Liver (tissue), 8 donors: ENCODE measurements at regions not wholly inside any gene's neighbourhood (a gene's known extent, or its start where the extent isn't known, plus 50 kb on each side); places are given as distances from the start of the nearest gene placed in this dataset.

Source experiments
- DNase-seq: peaks from one replicate; pipeline ENCODE4 v3.0.0-alpha.2; 2017; ENCODE audit warnings: low spot score
- H3K27ac ChIP-seq, 2 donors: one replicate each; pipeline ENCODE4 v1.7.0; 2013; ENCODE audit warnings: inconsistent platforms in 2 of 2, low read length in 2 of 2, control low read depth in 1 of 2, low read depth in 1 of 2, mild to moderate bottlenecking in 1 of 2
- H3K27me3 ChIP-seq, 4 donors: one replicate each; pipeline versions ENCODE4 v1.6.1 to v1.7.0; 2013; ENCODE audit warnings: low read length in 3 of 4, inconsistent platforms in 1 of 4, mild to moderate bottlenecking in 1 of 4, moderate library complexity in 1 of 4; ENCODE audit not compliant: control insufficient read depth in 4 of 4, insufficient read depth in 4 of 4
- H3K36me3 ChIP-seq, 4 donors: one replicate each; pipeline versions ENCODE4 v1.6.1 to v1.7.0; 2013; ENCODE audit warnings: low read length in 3 of 4, mild to moderate bottlenecking in 3 of 4, low read depth in 1 of 4, moderate library complexity in 1 of 4; ENCODE audit not compliant: control insufficient read depth in 4 of 4, insufficient read depth in 3 of 4
- H3K4me1 ChIP-seq, 4 donors: one replicate each; pipeline versions ENCODE4 v1.6.1 to v1.7.0; 2013; ENCODE audit warnings: low read length in 3 of 4, mild to moderate bottlenecking in 3 of 4, moderate library complexity in 1 of 4; ENCODE audit not compliant: control insufficient read depth in 4 of 4, insufficient read depth in 4 of 4
- H3K4me3 ChIP-seq, 3 donors: one replicate each; pipeline versions ENCODE4 v1.6.1 to v1.7.0; 2013; ENCODE audit warnings: low read length in 3 of 3, control low read depth in 1 of 3, low read depth in 1 of 3, mild to moderate bottlenecking in 1 of 3
- H3K9ac ChIP-seq, 2 donors: one replicate each; pipeline ENCODE4 v1.7.0; 2013; ENCODE audit warnings: low read length in 2 of 2, mild to moderate bottlenecking in 2 of 2, moderate library complexity in 2 of 2, control low read depth in 1 of 2, low read depth in 1 of 2
- H3K9me3 ChIP-seq, 4 donors: one replicate each; pipeline versions ENCODE4 v1.6.1 to v1.7.0; 2013; ENCODE audit warnings: low read length in 3 of 4; ENCODE audit not compliant: control insufficient read depth in 4 of 4
- ATF3 ChIP-seq: IDR thresholded peaks from 2 replicates; pipeline ENCODE4 v1.6.1; 2016; ENCODE audit warnings: antibody characterized with exemption
- CTCF ChIP-seq: fragments of 150-350 bp; IDR thresholded peaks from 2 replicates; pipeline ENCODE4 v1.5.1; 2017; ENCODE audit warnings: improper control_type of control experiment, low read depth, low read length; ENCODE audit not compliant: missing input control
- EGR1 ChIP-seq, 2 donors: IDR thresholded peaks; 2 replicates each; pipeline ENCODE4 v1.6.1; 2016 to 2018; ENCODE audit warnings: antibody characterized with exemption in 2 of 2, low read depth in 2 of 2
- FOXA2 ChIP-seq: IDR thresholded peaks from 2 replicates; pipeline ENCODE4 v1.6.1; 2016; ENCODE audit warnings: antibody characterized with exemption
- GABPA ChIP-seq, 2 donors: IDR thresholded peaks in 1 of 2; conservative IDR thresholded peaks in 1 of 2; 2 replicates each; pipeline ENCODE4 v1.6.1; 2016; ENCODE audit warnings: antibody characterized with exemption in 2 of 2, mild to moderate bottlenecking in 1 of 2, moderate library complexity in 1 of 2
- HNF4A ChIP-seq, 2 donors: conservative IDR thresholded peaks; 2 replicates each; pipeline ENCODE4 v1.6.1; 2016; ENCODE audit warnings: antibody characterized with exemption in 2 of 2, mild to moderate bottlenecking in 2 of 2
- HNF4G ChIP-seq: IDR thresholded peaks from 2 replicates; pipeline ENCODE4 v1.6.1; 2016; ENCODE audit warnings: antibody characterized with exemption
- JUND ChIP-seq, 2 donors: IDR thresholded peaks; 2 replicates each; pipeline ENCODE4 v1.6.1; 2016; ENCODE audit warnings: antibody characterized with exemption in 2 of 2
- NR2F2 ChIP-seq: IDR thresholded peaks from 2 replicates; pipeline ENCODE4 v1.6.1; 2016; ENCODE audit warnings: antibody characterized with exemption
- REST ChIP-seq: IDR thresholded peaks from 2 replicates; pipeline ENCODE4 v1.6.1; 2016; ENCODE audit warnings: antibody characterized with exemption, mild to moderate bottlenecking
- RXRA ChIP-seq, 2 donors: IDR thresholded peaks; 2 replicates each; pipeline ENCODE4 v1.6.1; 2017 to 2018; ENCODE audit warnings: antibody characterized with exemption in 2 of 2, mild to moderate bottlenecking in 1 of 2
- SP1 ChIP-seq: IDR thresholded peaks from 2 replicates; pipeline ENCODE4 v1.6.1; 2018; ENCODE audit warnings: antibody characterized with exemption, mild to moderate bottlenecking
- TAF1 ChIP-seq: conservative IDR thresholded peaks from 2 replicates; pipeline ENCODE4 v1.6.1; 2016; ENCODE audit warnings: antibody characterized with exemption, mild to moderate bottlenecking
- ZBTB33 ChIP-seq: IDR thresholded peaks from 2 replicates; pipeline ENCODE4 v1.6.1; 2016; ENCODE audit warnings: antibody characterized with exemption
- WGBS: extraction: QIAGEN DNeasy Blood & Tissue Kit; methylation state at CpG from one replicate; pipeline ENCODE4 v1.1.7; 2013; 5-methylcytosine and 5-hydroxymethylcytosine counted together
- donor health status: healthy.
- donor health status: healthy.
- donor health status: healthy.
- donor health status: healthy.
- donor health status: healthy.

GRCh38 chr16:6125483-6126259 is 1028.1 kb upstream of the EEF2KMT start:
- no peaks in the 10 kb centered on the region for H3K4me1 ChIP-seq
- H3K27ac ChIP-seq = no peak overlapping the region
- peaks cover 0 to 6% (median 0%) of the 10 kb centered on the region in 4 donors for H3K27me3 ChIP-seq
- H3K36me3 ChIP-seq = no peaks in the 10 kb centered on the region
- WGBS = 73% methylated on average over 8 of the region's 8 CpGs
- DNase-seq = no peak
- H3K9ac ChIP-seq = no peak overlapping the region
- peaks cover 0 to 5% (median 0%) of the 10 kb centered on the region in 4 donors for H3K9me3 ChIP-seq
- TF ChIP-seq JUND (IDR thresholded peaks at IDR 0.05) (no peak), HNF4G (no peak), HNF4A (conservative IDR thresholded peaks at IDR 0.05) (no peak), EGR1 (IDR thresholded peaks at IDR 0.05; ENCODE audit: low read depth in 2 of 2) (no peak), REST (no peak), ZBTB33 (no peak), RXRA (IDR thresholded peaks at IDR 0.05) (no peak), NR2F2 (no peak), TAF1 (no peak), FOXA2 (no peak)
- no peak overlapping the region for H3K4me3 ChIP-seq

- Histone ChIP-seq H3K4me3 (no peak overlapping the region), H3K4me1 (no peaks in the 10 kb centered on the region), H3K9me3 (peaks cover 0 to 5% (median 1%) of the 10 kb centered on the region in 4 donors), H3K9ac (no peak overlapping the region), H3K36me3 (no peaks in the 10 kb centered on the region), H3K27me3 (peaks cover 0 to 6% (median 0%) of the 10 kb centered on the region in 4 donors), H3K27ac (no peak overlapping the region)
- TF ChIP-seq CTCF = no peak
- TF ChIP-seq ATF3 = no peak
- TF ChIP-seq GABPA (IDR thresholded peaks at IDR 0.05 in 1 of 2, conservative IDR thresholded peaks at IDR 0.05 in 1 of 2) = no peak
- no peak for TF ChIP-seq ZBTB33
- TF ChIP-seq SP1 = no peak
- TF ChIP-seq EGR1 (IDR thresholded peaks at IDR 0.05; ENCODE audit: low read depth in 2 of 2) = no peak
- DNase-seq = no peak
- WGBS = 63% methylated on average over 1 of the region's 1 CpG
These were observed 1026.5 kb upstream of the EEF2KMT start for GRCh38 chr16:6124136-6124535.
